HG03565 (cell line): ENCODE measurements at regions not wholly inside any gene's neighbourhood (a gene's known extent, or its start where the extent isn't known, plus 50 kb on each side); places are given as distances from the start of the nearest gene placed in this dataset.
"Not testable (repeated sequence)": the region's sequence is repeated elsewhere in the genome, so short reads cannot be mapped to it uniquely, and the experiment has no call there.

Source experiments
- ATAC-seq: cut with Tn5 transposase; IDR thresholded peaks from one replicate; pipeline ENCODE4 v1.9.1; 2021; ENCODE audit warnings: mild to moderate bottlenecking, moderate library complexity; ENCODE audit not compliant: unreplicated experiment

- ATAC-seq = no peak
Observed at GRCh38 chr7:35968140-35968940, 167.5 kb downstream of the SEPTIN7 start.

- no peak for ATAC-seq
Observed at GRCh38 chr7:35969066-35969465, 168.2 kb downstream of the SEPTIN7 start.

DNA sequence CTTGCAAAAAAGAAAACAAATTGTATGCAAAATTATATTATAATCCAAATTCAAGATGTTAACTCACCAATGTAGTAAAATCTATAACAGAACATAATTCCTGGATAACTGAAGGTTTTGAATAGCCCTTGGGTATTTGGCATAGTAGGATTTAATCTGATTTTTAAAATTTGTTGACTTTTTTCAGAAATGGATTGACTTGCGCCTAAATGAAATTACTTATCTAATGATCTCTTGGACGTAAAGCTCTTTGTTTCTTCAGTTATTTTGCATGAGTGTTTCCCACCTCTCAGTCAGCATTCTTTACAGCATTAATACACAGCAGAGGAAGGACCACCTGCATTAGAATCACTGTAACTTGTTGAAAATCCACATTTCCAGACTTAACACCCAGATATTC, 169.6 kb downstream of the SEPTIN7 start:
- no peak for ATAC-seq

DNA sequence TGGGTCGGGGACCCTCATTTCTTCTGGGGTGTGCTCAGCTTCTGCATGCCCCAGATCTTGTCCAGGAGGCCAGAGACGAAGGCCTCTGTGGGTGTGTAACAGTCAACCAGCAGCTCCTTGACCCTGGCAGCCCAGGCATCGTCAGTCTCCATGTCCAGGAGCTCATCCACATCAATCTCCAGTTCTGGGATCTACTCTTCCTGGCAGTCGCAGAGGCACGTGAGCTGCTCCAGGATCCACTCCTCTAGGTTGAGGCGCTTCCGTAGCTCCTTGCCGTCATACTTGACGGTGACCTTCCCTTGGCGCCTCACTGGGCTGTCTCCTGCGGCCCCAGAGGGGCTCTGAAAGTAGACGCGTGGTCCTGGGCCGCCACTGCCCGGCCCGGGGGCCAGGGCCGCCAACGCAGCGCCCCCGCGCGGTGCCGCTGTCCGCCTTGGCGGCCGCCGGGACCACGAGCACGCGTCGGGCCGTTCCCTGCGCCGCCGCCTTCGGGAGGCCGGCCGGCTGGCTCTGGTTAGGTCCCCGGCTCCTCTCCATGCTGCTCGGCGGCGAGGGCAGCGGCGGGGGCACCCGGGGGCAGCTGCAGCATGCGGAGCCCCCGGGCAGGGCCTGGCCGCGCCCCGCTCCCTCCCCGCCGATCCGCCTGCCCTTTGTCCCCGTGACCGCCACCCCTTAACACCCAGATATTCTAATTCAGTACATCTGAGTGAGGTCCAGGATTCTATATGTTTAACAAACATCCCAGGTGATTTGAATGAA, 170.5 kb downstream of the SEPTIN7 start:
- no peak for ATAC-seq

DNA sequence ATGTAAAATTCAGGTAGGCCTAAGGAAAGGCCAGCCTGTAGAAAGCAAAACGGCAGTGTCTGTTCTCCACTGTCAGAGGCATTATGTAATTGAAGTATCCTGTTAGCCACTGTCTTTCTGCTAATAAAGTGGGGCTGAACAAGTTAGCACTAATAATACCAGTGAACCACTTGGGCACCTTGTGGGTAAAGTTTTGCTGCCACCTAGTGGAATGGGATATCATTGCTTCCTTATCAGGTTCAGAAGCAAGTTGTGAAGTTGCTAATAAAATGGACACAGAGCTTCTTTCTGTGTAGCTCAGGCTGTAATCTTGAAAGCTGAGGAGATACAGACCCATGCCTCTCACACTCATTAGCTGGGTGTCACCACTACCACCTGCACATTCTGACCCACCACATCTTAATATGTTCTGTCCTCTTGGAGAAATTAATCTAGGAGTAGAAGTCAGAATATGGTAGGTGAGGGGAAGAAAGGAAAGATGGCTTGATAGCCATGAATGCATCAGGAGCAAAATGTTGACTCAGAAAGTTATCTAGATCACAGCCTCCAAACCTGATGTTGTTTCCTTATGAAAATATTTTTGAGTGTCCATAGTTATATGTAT, 175.1 kb downstream of the SEPTIN7 start:
- peak; percentile 63 for ATAC-seq

DNA sequence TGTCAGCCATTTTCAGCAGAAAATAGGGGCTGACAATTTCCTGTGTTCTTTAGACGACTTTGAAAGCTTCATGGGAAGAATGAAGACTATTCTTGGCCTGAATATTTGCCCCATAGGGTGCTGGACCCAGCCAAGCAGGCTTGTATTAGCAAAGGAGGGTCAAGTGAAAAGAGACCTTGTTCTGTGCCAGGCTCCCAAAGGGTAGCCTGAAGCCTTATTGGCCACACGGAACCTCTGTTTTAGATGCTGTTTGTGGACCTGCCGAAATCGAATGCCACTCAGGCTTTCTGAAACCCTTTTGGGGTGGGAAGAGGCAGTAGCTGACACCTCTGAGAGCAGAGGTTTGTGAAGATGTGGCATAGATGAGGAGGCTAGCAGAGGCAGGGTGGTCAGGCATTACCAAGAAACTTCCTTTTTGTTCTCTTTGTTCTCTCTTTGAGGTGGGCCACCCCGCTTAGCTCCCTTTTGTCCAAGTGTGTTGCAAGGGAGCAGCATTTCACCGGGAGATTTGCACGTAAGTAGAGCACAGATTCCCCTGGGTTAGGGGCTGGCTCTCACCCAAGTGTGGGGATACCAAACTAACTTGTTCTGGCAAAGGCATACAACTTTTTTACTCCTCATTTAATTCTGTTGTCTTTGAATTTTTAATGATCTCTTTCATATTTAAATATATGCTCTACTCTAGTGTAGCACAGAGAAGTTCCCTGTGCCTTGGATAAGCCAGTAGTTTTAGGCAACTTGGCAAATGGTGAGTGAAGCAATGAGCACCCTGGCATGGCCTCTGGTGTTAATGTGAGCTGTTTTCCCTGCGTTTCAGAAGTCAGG, 174.0 kb upstream of the EEPD1 start:
- not testable (repeated sequence) for ATAC-seq

- no peak for ATAC-seq
Observed at GRCh38 chr7:35982600-35982999, 170.5 kb upstream of the EEPD1 start.

DNA sequence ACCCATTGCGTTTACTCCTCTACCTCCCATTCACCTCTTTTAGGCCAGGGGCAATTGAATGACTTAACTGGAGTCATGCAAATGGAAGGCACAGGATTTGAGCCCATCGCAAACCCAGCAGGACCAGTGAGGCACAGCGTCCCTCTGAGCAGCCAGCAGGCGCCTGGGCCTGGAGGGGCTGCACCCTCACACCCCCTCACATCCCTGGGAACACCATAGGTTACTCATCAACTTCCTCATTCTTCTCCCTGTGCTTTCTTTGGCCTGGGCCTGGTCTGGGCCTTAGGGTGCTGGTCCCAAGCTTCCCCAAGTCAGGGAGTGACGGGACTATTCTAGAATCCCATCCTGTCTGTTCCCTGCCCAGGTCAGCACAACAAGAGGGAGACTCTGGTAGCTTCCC, 169.4 kb upstream of the EEPD1 start:
- no peak for ATAC-seq

- ATAC-seq = peak; percentile 68
Observed at GRCh38 chr7:35985126-35985754, 167.8 kb upstream of the EEPD1 start.

- no peak for ATAC-seq
Observed at GRCh38 chr7:35987016-35987415, 166.0 kb upstream of the EEPD1 start.

- ATAC-seq = no peak
Observed at GRCh38 chr7:35988105-35988504, 164.9 kb upstream of the EEPD1 start.

GRCh38 chr7:35988818-35989217, 164.2 kb upstream of the EEPD1 start:
- ATAC-seq = no peak

DNA sequence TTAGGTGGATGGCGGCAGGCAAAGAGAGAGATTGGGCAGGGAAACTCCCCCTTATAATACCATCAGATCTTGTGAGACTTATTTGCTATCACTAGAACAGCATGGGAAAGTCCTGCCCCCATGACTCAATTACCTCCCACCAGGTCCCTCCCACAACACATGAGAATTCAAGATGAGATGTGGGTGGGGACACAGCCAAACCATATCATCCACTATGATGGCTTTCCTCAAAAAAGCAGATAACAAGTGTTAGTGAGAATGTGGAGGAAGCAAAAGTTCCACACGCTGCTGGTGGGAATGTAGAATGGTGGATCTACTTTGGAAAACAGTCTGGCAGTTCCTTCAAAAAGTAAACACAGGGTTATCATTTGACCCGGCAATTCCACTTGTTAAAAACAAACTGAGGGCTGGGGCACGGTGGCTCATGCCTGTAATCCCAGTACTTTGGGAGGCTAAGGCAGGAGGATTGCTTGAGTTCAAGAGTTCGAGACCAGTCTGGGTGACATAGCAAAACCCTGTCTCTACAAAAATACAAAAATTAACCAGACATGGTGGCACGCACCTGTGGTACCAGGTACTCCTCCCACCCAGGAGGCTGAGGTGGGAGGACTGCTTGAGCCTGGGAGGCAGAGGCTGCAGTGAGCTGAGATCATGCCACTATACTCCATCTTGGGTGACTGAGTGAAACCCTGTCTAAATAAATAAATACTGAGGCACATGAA, 161.4 kb upstream of the EEPD1 start:
- no peak for ATAC-seq

- ATAC-seq = no peak
Observed at GRCh38 chr7:35992436-35992835, 160.6 kb upstream of the EEPD1 start.

GRCh38 chr7:35993113-35993512, 159.9 kb upstream of the EEPD1 start:
- no peak for ATAC-seq

DNA sequence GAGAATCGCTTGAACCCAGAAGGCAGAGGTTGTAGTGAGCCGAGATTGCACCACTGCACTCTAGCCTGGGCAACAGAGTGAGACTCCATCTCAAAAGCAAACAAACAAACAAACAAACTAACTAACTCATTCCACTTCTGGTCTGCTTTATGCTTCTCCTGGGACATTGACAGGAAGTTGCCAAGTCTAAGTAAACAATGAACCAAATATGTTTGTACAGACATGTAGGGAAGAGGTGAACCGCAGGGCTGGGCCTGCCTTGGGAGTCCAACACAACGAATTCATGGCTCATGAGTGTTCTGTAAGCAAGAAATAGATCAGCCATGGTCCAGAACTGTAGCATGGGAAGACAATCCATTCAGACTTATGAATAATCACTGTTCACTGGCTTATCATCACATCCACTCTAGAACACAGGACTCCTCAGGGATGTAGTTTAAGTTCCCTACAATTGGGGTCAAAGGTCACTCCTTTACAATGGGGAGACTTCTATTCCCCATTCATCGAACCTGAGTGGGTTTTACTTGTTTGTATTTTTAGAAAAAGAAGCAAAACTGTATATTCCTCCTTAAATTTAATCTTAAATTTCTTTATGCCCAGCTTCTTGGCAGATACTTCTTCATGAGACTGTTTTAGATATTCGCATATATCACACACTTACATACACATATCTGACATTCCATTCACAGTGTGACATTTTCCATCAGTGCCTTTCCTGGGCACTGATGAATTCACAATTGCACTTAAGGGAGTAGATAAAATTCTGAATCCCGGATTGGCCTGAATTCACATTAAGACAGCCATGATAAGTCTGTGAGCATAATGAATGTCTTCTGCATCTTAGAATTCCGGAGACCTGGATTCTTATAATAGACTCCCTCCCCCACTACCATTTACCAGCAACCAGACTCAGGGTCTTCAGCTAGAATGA, 159.1 kb upstream of the EEPD1 start:
- ATAC-seq = no peak

DNA sequence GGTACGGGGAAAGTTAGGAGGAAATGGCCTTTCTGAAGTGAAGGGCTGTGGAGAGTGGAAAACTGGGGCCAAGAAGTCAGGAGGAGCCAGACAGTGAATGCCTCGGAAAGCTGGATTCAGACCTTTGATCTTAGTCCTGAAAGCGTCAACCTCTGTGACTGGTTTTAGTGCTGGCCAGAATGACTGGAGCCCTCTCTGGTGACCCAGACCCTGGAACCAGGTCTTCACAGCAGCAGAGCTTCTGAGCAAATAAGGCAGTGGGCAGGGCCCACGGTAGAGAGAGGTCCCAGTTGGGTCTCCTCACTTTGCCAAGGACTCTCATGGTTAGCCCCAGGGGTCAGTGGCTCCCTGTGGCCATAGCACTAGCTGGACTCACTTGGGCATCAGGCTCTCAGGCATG, 157.7 kb upstream of the EEPD1 start:
- ATAC-seq = no peak

- no peak for ATAC-seq
Observed at GRCh38 chr7:35998481-35998880, 154.6 kb upstream of the EEPD1 start.

GRCh38 chr7:36001546-36001945, 151.5 kb upstream of the EEPD1 start:
- ATAC-seq = no peak
